Adrenal gland (tissue), 9 donors: ENCODE measurements at regions not wholly inside any gene's neighbourhood (a gene's known extent, or its start where the extent isn't known, plus 50 kb on each side); places are given as distances from the start of the nearest gene placed in this dataset.

Experiments
- DNase-seq, 7 donors: peaks; one replicate each; pipeline ENCODE4 v3.0.0-alpha.2; 2019 to 2020
- H3K27ac ChIP-seq, 5 donors: fragments of 200-600 bp; sonication (generic) in 4 of 5; 1 replicate in 3 of 5; 2 replicates in 2 of 5; pipeline versions ENCODE4 v1.5.1 to v1.8.0; 2016 to 2020; ENCODE audit warnings: mild to moderate bottlenecking in 1 of 5
- H3K27me3 ChIP-seq: fragments of 200-600 bp; 2 replicates; pipeline ENCODE4 v1.8.0; 2021
- H3K36me3 ChIP-seq, 2 donors: fragments of 200-600 bp; replicated peaks in 1 of 2; 1 replicate in 1 of 2; 2 replicates in 1 of 2; pipeline versions ENCODE4 v1.5.1 to v1.8.0; 2018 to 2022
- H3K4me1 ChIP-seq, 2 donors: fragments of 200-600 bp; replicated peaks in 1 of 2; 1 replicate in 1 of 2; 2 replicates in 1 of 2; pipeline versions ENCODE4 v1.5.1 to v1.8.0; 2018 to 2021
- H3K4me3 ChIP-seq, 4 donors: fragments of 200-600 bp; sonication (generic) in 3 of 4; one replicate each; pipeline ENCODE4 v1.5.1; 2016 to 2018
- H3K9me3 ChIP-seq, 3 donors: fragments of 200-600 bp; sonication (generic) in 1 of 3; replicated peaks in 1 of 3; 1 replicate in 2 of 3; 2 replicates in 1 of 3; pipeline versions ENCODE4 v1.5.1 to v1.8.0; 2016 to 2021
- CTCF ChIP-seq, 6 experiments: fragments of 450-650 bp in 4 of 6; fragments of 200-600 bp in 2 of 6; sonication (generic) in 1 of 6; IDR thresholded peaks; 1 replicate in 5 of 6; 2 replicates in 1 of 6; pipeline versions ENCODE4 v1.5.1 to v1.8.0; 2016 to 2021; ENCODE audit warnings: antibody characterized with exemption in 6 of 6, mild to moderate bottlenecking in 2 of 6, moderate library complexity in 1 of 6
- POLR2A ChIP-seq, 2 donors: fragments of 450-650 bp; IDR thresholded peaks; one replicate each; pipeline ENCODE4 v1.6.1; 2017; ENCODE audit warnings: antibody characterized with exemption in 2 of 2, mild to moderate bottlenecking in 2 of 2, moderate library complexity in 1 of 2
- WGBS, 4 donors: extraction: QIAGEN DNeasy Blood & Tissue Kit in 2 of 4; methylation state at CpG; one replicate each; pipeline versions ENCODE4 v1.1.5 to v1.1.7; 2013 to 2017; 5-methylcytosine and 5-hydroxymethylcytosine counted together
- intact Hi-C, 2 donors: fragments of 100-400 bp; cut with DNase I; formaldehyde crosslinking; loops; one replicate each; pipeline versions ENCODE4 v1.14.1 to v1.15.0; 2022 to 2023
- donor health status: healthy with polysubstance abuse.
- donor health status: Bipolar disorder and iron deficiency.
- donor health status: DM: yes; HTN: yes; CAD: no.
- donor health status: DM: no; HTN: no; CAD: no.
- donor health status: DM: no; HTN: no; CAD: no.

DNA sequence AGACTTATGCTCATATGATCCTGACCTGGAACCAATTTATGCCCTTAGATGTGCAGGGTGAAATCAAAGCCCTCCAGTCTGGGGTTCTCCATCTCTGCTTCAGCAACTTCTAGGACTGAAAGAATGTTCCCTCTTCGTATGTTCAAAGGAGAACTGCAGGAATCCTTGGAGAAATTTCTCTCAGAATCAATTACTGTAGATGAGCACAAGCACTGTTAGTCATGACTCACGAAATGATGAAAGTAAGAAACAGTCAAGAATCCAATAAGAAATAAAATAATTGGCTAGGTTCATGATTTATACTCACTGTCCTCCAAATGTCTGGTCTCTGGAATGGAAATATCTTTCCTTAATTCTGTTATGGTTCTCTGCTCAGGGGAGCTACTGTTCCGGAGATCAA, 348.2 kb downstream of the PDGFC start:
- no peaks in the 10 kb centered on the region for H3K27me3 ChIP-seq
- intact Hi-C loops = no loop called here
- WGBS, 4 donors = 58 to 65% (median 61%) methylated on average over 3 of the region's 3 CpGs
- H3K36me3 ChIP-seq = no peaks in the 10 kb centered on the region
- H3K4me1 ChIP-seq = peaks cover 0 to 4% of the 10 kb centered on the region in 2 donors
- H3K27ac ChIP-seq = no peak overlapping the region
- TF ChIP-seq POLR2A (IDR thresholded peaks at IDR 0.05) = no peak
- no peak for TF ChIP-seq CTCF (IDR thresholded peaks at IDR 0.05)
- no peak for DNase-seq
- H3K9me3 ChIP-seq = no peaks in the 10 kb centered on the region
- H3K4me3 ChIP-seq = no peak overlapping the region

GRCh38 chr4:156620786-156621185, 350.8 kb downstream of the PDGFC start:
- intact Hi-C loops = no loop called here
- Histone ChIP-seq H3K27ac (no peak overlapping the region), H3K9me3 (no peaks in the 10 kb centered on the region), H3K4me3 (no peak overlapping the region), H3K27me3 (no peaks in the 10 kb centered on the region), H3K4me1 (peaks cover 0 to 4% of the 10 kb centered on the region in 2 donors), H3K36me3 (no peaks in the 10 kb centered on the region)
- no peak for DNase-seq
- TF ChIP-seq CTCF (IDR thresholded peaks at IDR 0.05) = no peak
- TF ChIP-seq POLR2A (IDR thresholded peaks at IDR 0.05) = no peak
- 76 to 94% (median 84%) methylated on average over 1 of the region's 1 CpG for WGBS, 4 donors

DNA sequence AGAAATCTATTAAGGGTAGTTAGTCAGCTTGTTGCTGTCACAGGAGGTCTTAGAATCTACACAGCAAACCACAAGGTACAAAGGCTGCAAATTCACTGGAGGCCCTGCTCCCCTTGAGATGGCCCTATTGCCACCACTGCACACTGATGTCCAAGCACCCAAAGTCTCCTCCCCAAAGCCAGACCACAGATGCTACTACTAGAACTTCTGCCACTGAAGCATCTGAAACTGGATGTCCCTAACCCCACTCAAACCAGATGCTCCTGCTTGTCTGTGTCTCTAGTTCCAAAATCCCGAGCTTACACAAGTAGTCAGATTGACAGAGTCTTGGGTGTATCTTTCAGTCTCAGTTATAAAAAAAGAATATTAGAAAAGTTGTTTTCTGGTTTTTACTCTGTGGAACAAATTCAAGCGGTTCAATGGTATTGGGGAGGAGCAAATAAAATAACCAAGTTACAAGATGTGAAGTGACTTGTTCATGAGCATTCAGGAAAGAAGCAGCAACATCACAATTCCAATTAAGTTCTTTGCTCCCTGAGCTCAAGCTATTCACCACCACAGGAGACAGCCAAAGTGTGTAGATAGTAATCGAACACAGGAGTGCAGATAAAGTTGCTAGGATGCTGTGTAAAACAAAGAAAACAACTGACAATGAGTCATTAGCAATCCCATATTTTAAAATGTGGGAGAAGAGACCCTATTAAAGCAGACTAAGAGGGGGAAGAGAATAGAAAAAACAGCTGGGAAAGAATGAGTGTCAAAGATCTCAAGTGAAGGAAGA, 352.3 kb downstream of the PDGFC start:
- H3K9me3 ChIP-seq = no peaks in the 10 kb centered on the region
- no peaks in the 10 kb centered on the region for H3K27me3 ChIP-seq
- intact Hi-C loops = no loop called here
- no peak overlapping the region for H3K4me3 ChIP-seq
- DNase-seq = no peak
- no peak overlapping the region for H3K27ac ChIP-seq
- WGBS, 4 donors = 75 to 89% (median 84%) methylated on average over 3 of the region's 3 CpGs
- peaks cover 0 to 4% of the 10 kb centered on the region in 2 donors for H3K4me1 ChIP-seq
- TF ChIP-seq CTCF (IDR thresholded peaks at IDR 0.05) (no peak), POLR2A (IDR thresholded peaks at IDR 0.05) (no peak)
- H3K36me3 ChIP-seq = no peaks in the 10 kb centered on the region

GRCh38 chr4:156615066-156615531, 356.5 kb downstream of the PDGFC start:
- no peak overlapping the region for H3K4me3 ChIP-seq
- no peak overlapping the region for H3K27ac ChIP-seq
- H3K4me1 ChIP-seq = no peaks in the 10 kb centered on the region
- DNase-seq = no peak
- 27 to 60% (median 44%) methylated on average over 2 of the region's 2 CpGs for WGBS, 4 donors
- no peaks in the 10 kb centered on the region for H3K9me3 ChIP-seq
- no peaks in the 10 kb centered on the region for H3K36me3 ChIP-seq
- no peaks in the 10 kb centered on the region for H3K27me3 ChIP-seq
- intact Hi-C loops = no loop called here
- TF ChIP-seq POLR2A (IDR thresholded peaks at IDR 0.05) (no peak), CTCF (IDR thresholded peaks at IDR 0.05) (no peak)
